ENCODE measurements at regions not wholly inside any gene's neighbourhood (a gene's known extent, or its start where the extent isn't known, plus 50 kb on each side); places are given as distances from the start of the nearest gene placed in this dataset.

DNA sequence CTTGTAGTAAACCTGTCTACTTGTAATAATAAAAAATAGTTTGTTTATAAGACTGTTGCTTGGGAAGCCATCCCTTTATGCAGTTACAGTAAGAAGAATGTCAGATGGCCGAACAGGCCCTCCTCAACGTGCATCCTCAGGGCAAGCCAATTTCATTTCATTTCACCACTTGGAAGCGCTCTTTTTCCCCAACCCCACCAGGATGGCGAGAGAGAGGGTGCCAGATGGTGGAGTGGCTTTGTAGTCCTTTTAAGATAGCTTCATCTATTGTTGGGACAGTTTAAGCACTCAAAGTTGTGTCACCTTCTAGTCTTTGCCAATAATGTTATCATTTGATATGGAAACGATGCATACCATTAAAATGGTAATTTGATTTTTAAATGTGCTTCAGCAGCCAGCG is 356.3 kb upstream of the CAMK1G start:
- TF ChIP-seq TCF7L2 (IDR thresholded peaks at IDR 0.05; ENCODE audit: low read depth, low read length) (no peak), SIN3A (IDR thresholded peaks at IDR 0.05; ENCODE audit: borderline replicate concordance, insufficient read depth, low read depth, low read length) (no peak), POLR2AphosphoS5 (IDR thresholded peaks at IDR 0.05; ENCODE audit: low read depth, low read length) (no peak), REST (IDR thresholded peaks at IDR 0.05; ENCODE audit: insufficient read depth in 1 of 2, low read depth in 2 of 2, low read length in 1 of 2) (no peak), CTCF (IDR thresholded peaks at IDR 0.05) (no peak)
- Histone ChIP-seq H3K9me3 (ENCODE audit: control insufficient read depth, insufficient read depth, low read depth, low read length) (no peaks in the 10 kb centered on the region), H3K27ac (ENCODE audit: low read length) (no peak overlapping the region), H3K36me3 (ENCODE audit: control insufficient read depth, insufficient read depth, low read length) (no peaks in the 10 kb centered on the region), H3K27me3 (ENCODE audit: control insufficient read depth, insufficient read depth, low read length) (no peaks in the 10 kb centered on the region), H3K4me3 (ENCODE audit: low read depth in 2 of 2, low read length in 2 of 2) (no peak overlapping the region), H3K4me1 (ENCODE audit: control insufficient read depth, insufficient read depth, low read length) (no peaks in the 10 kb centered on the region)
- intact Hi-C loops (cut with micrococcal nuclease; ENCODE audit: unreplicated experiment) (no loop called here), in situ Hi-C loops (cut with HindIII; ENCODE audit: low pct_unique_long_range_greater_than_20kb, low sequenced_read_pairs) (no loop called here)
- no peak for ATAC-seq
- no TSS peak for BruUV-seq (replicated peaks)
- ChIA-PET CTCF (no interaction called here), POLR2A (no interaction called here)
- no peak for DNase-seq (ENCODE audit: low read depth, low spot score)

- POLR2A ChIA-PET = no interaction called here
- Histone ChIP-seq H3K27me3 (ENCODE audit: control insufficient read depth, insufficient read depth, low read length) (no peaks in the 10 kb centered on the region), H3K9me3 (ENCODE audit: control insufficient read depth, insufficient read depth, low read depth, low read length) (no peaks in the 10 kb centered on the region), H3K4me3 (ENCODE audit: low read depth in 2 of 2, low read length in 2 of 2) (no peak overlapping the region), H3K27ac (ENCODE audit: low read length) (no peak overlapping the region), H3K4me1 (ENCODE audit: control insufficient read depth, insufficient read depth, low read length) (no peaks in the 10 kb centered on the region), H3K36me3 (ENCODE audit: control insufficient read depth, insufficient read depth, low read length) (no peaks in the 10 kb centered on the region)
- no TSS peak for BruUV-seq (replicated peaks)
- TF ChIP-seq POLR2AphosphoS5 (IDR thresholded peaks at IDR 0.05; ENCODE audit: low read depth, low read length) (no peak), CTCF (IDR thresholded peaks at IDR 0.05) (no peak), TCF7L2 (IDR thresholded peaks at IDR 0.05; ENCODE audit: low read depth, low read length) (no peak), REST (IDR thresholded peaks at IDR 0.05; ENCODE audit: insufficient read depth in 1 of 2, low read depth in 2 of 2, low read length in 1 of 2) (no peak), SIN3A (IDR thresholded peaks at IDR 0.05; ENCODE audit: borderline replicate concordance, insufficient read depth, low read depth, low read length) (no peak)
- CTCF ChIA-PET = no interaction called here
- intact Hi-C loops (cut with micrococcal nuclease; ENCODE audit: unreplicated experiment) (no loop called here), in situ Hi-C loops (cut with HindIII; ENCODE audit: low pct_unique_long_range_greater_than_20kb, low sequenced_read_pairs) (no loop called here)
- no peak for ATAC-seq
- DNase-seq (ENCODE audit: low read depth, low spot score) = no peak
Measured at GRCh38 chr1:209227941-209228340, 355.6 kb upstream of the CAMK1G start.
